NCI-H1417 (cell line): ENCODE measurements at regions not wholly inside any gene's neighbourhood (a gene's known extent, or its start where the extent isn't known, plus 50 kb on each side); places are given as distances from the start of the nearest gene placed in this dataset.
A peak's percentile ranks its signal among the peaks of the same experiment; 100 is the strongest.
"Not testable (repeated sequence)": the region's sequence is repeated elsewhere in the genome, so short reads cannot be mapped to it uniquely, and the experiment has no call there.

ENCODE experiments used
- DNase-seq, 3 experiments: peaks; one replicate each; lab custom pipeline; 2025; lab: John Stamatoyannopoulos, UW

DNA sequence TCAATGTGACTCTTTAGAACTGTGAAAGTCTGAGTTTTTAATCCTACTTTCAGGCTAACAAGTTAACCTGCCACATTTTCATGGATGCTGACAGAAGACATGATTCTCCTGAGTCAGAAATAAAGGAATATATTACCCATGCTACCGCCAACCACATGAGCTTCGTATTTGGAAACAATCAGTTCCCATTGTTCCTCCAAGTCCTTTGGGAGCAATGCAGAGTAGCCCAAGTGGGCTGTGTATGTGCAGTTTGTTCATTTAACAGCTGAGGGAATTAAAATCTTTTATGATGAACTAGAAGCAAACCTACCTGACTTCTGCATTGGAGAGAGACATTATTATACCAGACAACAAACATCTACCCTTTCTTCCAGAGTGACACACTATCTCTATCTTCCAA is 169.3 kb upstream of the BET1 start:
- peak in 1 of 3 experiments; percentile 69 for DNase-seq

GRCh38 chr7:94174375-94174774 is 170.2 kb upstream of the BET1 start:
- DNase-seq: no peak

GRCh38 chr7:94174956-94175355 is 170.8 kb upstream of the BET1 start:
- DNase-seq: no peak

DNA sequence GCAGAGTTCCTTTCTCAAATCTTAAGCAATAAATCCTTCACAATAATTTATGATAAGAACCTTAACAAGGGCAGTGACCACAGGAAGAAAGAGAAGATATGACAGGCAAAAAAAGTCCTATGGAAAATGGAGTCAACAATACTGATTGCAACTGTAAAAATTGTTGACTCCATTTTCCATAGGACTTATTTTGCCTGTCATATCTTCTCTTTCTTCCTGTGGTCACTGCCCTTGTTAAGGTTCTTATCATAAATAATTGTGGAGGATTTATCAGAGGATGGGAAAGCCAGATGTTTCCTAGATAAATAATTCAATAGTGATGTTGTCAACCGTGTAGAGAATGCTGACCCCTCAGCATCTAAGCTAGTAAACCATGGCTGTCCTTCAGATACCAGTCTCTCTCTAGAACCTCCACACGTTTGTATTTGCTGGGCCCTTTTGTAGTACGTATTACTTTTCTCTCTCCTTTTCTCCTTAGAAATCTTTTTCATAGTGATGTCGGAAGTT is 172.6 kb upstream of the BET1 start:
- DNase-seq: no peak

DNA sequence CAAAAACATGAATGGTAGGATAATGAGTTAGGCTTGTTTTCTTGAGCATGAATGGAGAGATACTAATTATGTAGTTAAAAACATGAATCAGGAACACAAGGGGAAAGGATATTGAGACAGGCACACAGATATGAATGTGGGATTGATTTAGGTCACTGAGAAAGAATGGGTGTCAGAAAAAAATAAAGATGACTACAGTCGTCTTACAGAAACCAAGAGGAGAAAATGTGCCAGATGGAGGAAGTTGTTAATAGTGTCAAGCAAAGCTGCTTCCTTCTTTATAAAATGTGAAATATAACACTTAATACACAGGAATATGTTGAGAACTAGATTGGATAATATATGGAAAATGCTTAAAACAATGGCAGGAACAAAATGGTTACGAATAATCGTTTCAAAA is 173.3 kb upstream of the BET1 start:
- DNase-seq: no peak

DNA sequence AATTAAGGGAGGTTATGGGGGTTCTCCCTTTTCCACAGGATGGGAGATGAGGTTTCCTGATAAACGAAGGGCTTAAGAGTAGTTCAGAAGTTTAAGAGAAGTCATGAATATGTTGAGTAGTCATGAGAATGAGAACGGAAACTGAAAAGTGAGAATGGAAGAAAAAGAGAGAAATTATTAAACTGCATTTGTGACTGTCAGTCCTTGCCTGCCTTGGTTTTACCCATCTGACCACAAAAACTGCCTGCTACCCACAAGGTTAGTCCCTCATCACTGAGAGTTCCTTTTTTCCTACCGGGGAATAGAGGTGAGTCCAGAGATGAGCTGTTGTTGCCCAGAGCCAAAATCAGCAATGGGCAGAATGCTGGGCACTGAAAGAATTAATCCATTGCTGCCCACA is 174.1 kb upstream of the BET1 start:
- no peak for DNase-seq

GRCh38 chr7:94179466-94179865 is 175.3 kb upstream of the BET1 start:
- DNase-seq: no peak

- no peak for DNase-seq
Measured at GRCh38 chr7:94182066-94182465, 177.9 kb upstream of the BET1 start.

GRCh38 chr7:94182721-94183120 is 178.6 kb upstream of the BET1 start:
- DNase-seq: no peak

DNA sequence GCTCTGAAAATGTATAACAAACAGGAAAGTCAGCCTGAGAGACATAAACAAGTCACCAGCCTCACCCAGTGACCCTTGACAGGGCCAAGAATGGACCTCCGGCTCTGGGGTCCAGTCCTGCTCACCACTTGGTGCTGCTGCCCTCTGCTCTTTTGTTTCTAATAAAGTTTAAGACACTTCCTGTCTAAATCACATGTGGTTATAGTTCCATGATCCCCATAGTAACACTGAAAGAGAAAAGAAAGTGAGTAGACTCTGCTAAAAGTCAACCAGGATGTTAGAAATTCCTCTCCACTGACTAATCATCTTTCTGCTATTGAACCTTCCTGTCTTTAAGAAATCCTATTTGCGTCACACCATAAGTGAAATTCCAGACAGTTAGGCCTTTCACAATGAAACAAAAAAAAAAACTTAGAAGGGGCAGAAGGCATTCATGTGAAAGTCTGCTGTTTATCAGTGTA is 179.2 kb upstream of the BET1 start:
- DNase-seq: no peak

- no peak for DNase-seq
Measured at GRCh38 chr7:94183891-94184290, 179.7 kb upstream of the BET1 start.

DNA sequence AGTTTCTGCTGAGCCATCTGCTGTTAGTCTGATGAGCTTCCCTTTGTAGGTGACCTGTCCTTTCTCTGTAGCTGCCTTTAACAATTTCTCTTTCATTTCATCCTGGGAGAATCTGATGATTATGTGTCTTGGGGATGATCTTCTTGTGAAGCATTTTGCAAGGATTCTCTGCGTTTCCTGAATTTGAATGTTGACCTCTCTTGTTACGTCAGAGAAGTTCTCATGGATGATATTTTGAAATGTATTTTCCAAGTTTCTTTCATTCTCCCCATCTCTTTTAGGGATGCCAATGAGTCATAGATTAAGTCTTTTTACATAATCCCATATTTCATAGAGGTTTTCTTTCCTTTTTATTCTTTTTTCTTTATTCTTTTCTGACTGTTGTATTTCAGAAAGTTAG is 184.2 kb upstream of the BET1 start:
- no peak for DNase-seq

- DNase-seq: no peak
Measured at GRCh38 chr7:94190599-94191061, 186.5 kb upstream of the BET1 start.

GRCh38 chr7:94194426-94194825 is 190.3 kb upstream of the BET1 start:
- DNase-seq: not testable (repeated sequence)

GRCh38 chr7:94195201-94195600 is 191.0 kb upstream of the BET1 start:
- no peak for DNase-seq

- no peak for DNase-seq
Measured at GRCh38 chr7:94195813-94196212, 191.7 kb upstream of the BET1 start.

DNA sequence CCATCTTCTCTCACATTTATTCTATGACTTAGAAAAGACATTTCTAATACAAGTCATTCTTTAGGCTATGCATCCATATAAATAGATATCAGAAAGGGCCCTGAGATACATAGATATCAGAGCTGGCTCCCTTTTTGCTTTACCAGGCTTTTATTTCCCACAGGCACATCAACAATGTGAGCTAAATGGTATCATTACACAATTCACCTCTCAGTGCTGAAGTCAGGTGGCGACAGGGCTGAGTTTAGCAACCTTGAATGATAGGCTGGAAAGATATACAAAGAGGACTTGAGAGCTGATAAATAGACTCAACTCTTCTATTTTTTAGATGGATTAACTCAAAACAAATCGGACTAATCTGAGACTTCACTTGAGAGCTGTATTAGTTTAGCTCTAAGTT is 189.2 kb upstream of the COL1A2 start:
- DNase-seq: peak in 1 of 3 experiments; percentile 13

- no peak for DNase-seq
Measured at GRCh38 chr7:94206295-94206694, 188.4 kb upstream of the COL1A2 start.

- DNase-seq: peak; percentile 23 to 87 (median 58)
Measured at GRCh38 chr7:94212160-94212559, 182.5 kb upstream of the COL1A2 start.

DNA sequence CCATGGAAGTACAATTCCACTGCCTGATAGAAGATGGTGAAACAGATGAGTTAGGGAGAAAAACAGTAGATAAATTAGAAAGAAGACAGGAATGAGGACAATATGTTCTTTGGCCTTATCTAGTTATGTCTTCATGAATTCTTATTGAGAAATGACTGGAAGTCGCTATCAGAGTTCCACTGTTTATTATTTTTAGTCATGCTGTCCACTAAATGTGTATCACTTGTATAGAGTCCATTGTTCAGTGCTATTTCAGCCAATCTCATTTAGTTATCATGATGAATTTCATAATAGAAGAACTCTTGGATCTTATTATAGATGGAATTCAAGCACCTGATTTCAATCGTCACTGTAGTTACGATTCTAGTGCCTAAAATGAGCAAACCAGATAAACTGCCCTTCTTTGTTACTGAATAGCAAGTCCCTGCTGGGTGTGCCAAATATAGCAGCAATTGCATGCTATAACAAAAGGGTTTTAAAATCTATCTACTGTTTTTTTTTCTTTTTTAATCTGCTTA is 177.7 kb upstream of the COL1A2 start:
- peak in 1 of 3 experiments; percentile 23 for DNase-seq

DNA sequence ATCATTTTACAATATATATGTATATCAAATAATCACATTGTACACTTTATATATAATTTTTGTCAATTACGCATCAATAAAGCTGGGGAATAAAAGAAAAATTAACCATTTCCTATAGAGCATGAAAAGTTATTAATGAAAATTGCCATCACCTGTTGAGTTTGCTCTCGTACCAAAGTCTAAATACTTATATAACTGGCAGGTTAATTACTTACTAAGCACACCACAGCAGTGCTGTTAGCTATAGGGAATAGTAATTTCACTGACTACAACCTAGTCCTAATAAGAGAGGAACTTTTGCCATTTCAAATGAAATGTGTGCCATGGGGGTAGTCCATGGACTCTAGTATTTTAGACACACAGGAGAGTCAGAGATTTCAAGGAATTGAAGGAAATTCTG is 176.9 kb upstream of the COL1A2 start:
- DNase-seq: no peak

DNA sequence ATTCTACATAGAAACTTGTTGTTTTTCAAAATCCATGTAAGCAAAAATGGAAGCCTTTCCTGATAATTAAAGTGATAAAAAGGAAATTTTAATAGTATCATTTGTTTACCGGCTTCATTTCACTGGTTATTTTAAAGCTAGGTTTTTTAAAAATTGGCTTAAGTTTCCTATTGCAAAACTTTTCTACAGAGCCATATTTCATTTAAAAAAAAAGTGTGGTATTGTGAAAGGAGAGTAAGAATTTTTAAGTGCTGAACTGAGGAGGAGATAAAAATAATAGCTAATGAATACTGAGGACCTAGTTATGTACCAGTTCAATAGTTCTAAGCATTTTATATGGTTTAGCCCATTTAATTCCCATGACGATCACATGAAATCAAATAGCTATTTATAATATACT is 172.2 kb upstream of the COL1A2 start:
- DNase-seq: no peak

DNA sequence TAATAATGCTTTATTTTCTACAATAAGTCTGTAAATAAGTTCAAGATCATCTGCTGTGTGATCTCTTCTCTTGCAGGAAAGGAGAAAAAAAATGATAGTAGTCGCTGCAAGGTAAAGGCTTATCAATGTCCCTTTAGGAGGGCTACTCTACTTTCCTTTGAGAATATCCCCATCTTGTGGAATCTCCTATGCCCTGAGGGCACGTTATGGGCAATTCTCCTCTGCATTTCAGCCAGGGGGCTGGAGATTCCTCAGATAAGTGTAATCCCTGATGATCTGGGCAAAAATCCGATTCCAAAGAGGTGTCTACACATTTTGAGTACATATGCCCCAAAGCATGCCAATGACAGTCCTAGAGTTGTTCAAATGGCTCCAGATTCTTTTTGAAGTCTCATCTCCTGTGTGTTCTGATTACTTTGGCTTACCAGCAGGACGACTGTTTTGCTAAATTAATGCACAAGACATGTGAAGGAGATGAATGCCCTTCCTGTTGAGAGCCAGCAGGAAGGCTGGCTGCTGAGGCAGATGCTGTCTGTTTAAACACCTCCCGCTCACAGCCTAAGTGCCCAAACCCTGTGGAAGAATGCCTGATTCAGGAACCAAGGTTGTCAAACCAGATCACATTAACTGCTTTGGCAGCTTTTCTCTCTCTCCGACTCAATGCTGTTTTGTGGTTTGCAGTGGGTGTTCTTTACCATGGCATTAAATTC is 171.2 kb upstream of the COL1A2 start:
- DNase-seq: peak; percentile 24 to 94 (median 78)

DNA sequence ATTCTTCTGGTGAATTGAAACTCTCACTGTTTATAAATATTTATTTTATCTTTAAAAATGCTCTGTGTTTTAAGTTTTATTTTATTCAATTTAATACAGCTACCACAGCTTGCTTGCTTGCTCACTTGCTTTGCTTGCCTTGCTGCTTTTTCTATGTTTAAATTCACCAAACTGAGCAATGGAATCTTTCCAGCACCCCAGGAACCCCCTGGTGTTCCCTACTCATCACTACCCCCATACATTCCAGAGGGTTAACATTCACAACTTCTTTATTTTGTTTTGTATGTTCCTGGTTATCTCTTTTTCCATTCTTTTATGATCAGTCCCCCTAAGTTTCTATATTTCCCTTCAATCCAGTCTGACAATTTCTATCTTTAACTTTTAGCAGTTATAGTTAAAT is 166.5 kb upstream of the COL1A2 start:
- no peak for DNase-seq
